Endothelial cell of umbilical vein (primary cell): ENCODE measurements at regions not wholly inside any gene's neighbourhood (a gene's known extent, or its start where the extent isn't known, plus 50 kb on each side); places are given as distances from the start of the nearest gene placed in this dataset.

ENCODE experiments used
- BruUV-seq: library from RNA; stranded (reverse); fragments of 400-500 nt; replicated peaks from 2 replicates; lab custom pipeline; 2021; lab: Mats Ljungman, UMichigan
- CTCF ChIA-PET: fragments of 300-600, 350-600 bp; sonication (Branson Sonifier 250); formaldehyde crosslinking; loops from one replicate; lab custom pipeline; 2021; ENCODE audit warnings: antibody characterized with exemption, inconsistent platforms; lab: Charles Lee
- POLR2A ChIA-PET: fragments of 300-600, 350-600 bp; sonication (Branson Sonifier 250); formaldehyde crosslinking; loops from one replicate; lab custom pipeline; 2021; ENCODE audit warnings: antibody characterized with exemption, inconsistent platforms; lab: Charles Lee
- DNase-seq: peaks from one replicate; pipeline ENCODE4 v3.0.0-alpha.2; 2011; ENCODE audit warnings: low read depth, low spot score
- FAIRE-seq: peaks from 2 replicates; lab custom pipeline; 2011; peaks lifted over from hg19 to GRCh38; lab: Jason Lieb, UNC
- H2AFZ ChIP-seq: 2 replicates; pipeline ENCODE4 v1.6.0; 2012; ENCODE audit warnings: low read depth, low read length, control low read depth, inconsistent platforms
- H3K27ac ChIP-seq: 2 replicates; pipeline ENCODE4 v1.5.1; 2011; ENCODE audit warnings: low read depth, mild to moderate bottlenecking, control low read depth, low read length, moderate library complexity; ENCODE audit not compliant: insufficient read depth
- H3K27me3 ChIP-seq, 2 experiments: 2 replicates each; pipeline versions ENCODE4 v1.6.0 to v1.6.1; 2011; ENCODE audit warnings: low read length in 2 of 2, mixed read lengths in 1 of 2; ENCODE audit not compliant: control insufficient read depth in 2 of 2, insufficient read depth in 2 of 2
- H3K36me3 ChIP-seq, 2 experiments: 2 replicates in 1 of 2; 3 replicates in 1 of 2; pipeline ENCODE4 v1.5.1; 2011; ENCODE audit warnings: low read length in 2 of 2, mild to moderate bottlenecking in 1 of 2, moderate library complexity in 1 of 2; ENCODE audit not compliant: control insufficient read depth in 2 of 2, insufficient read depth in 2 of 2; ENCODE audit errors: extremely low read depth in 1 of 2
- H3K4me1 ChIP-seq: 3 replicates; pipeline ENCODE4 v1.5.1; 2011; ENCODE audit warnings: mild to moderate bottlenecking, low read length; ENCODE audit not compliant: control insufficient read depth, insufficient read depth; ENCODE audit errors: extremely low read depth
- H3K4me2 ChIP-seq: 2 replicates; pipeline ENCODE4 v1.6.1; 2011; ENCODE audit warnings: low read length, control low read depth, mixed read lengths; ENCODE audit not compliant: insufficient read depth
- H3K4me3 ChIP-seq, 3 experiments: fragments of 200-600 bp in 1 of 3; sonication (generic), shearing (Covaris generic) in 1 of 3; replicated peaks in 1 of 3; 2 replicates each; pipeline ENCODE4 v1.5.1; 2011 to 2016; ENCODE audit warnings: control low read depth in 3 of 3, low read length in 3 of 3, mild to moderate bottlenecking in 2 of 3, inconsistent platforms in 1 of 3, low read depth in 1 of 3, moderate library complexity in 1 of 3; ENCODE audit not compliant: insufficient read depth in 1 of 3
- H3K79me2 ChIP-seq: 2 replicates; pipeline ENCODE4 v1.6.0; 2012; ENCODE audit warnings: low read length, inconsistent platforms; ENCODE audit not compliant: control insufficient read depth, insufficient read depth
- H3K9ac ChIP-seq: replicated peaks from 2 replicates; pipeline ENCODE3; 2011; ENCODE audit warnings: low read length, control low read depth; ENCODE audit not compliant: insufficient read depth; ENCODE audit errors: extremely low read depth
- H3K9me1 ChIP-seq: replicated peaks from 3 replicates; pipeline ENCODE4 v1.6.0; 2011; ENCODE audit warnings: mild to moderate bottlenecking, low read length; ENCODE audit not compliant: control insufficient read depth, insufficient read depth; ENCODE audit errors: extremely low read depth
- H3K9me3 ChIP-seq: replicated peaks from 2 replicates; pipeline ENCODE4 v1.5.1; 2012; ENCODE audit warnings: low read length, inconsistent platforms; ENCODE audit not compliant: control insufficient read depth, insufficient read depth
- H4K20me1 ChIP-seq: replicated peaks from 2 replicates; pipeline ENCODE3; 2011; ENCODE audit warnings: mild to moderate bottlenecking, low read length; ENCODE audit not compliant: control insufficient read depth, insufficient read depth; ENCODE audit errors: extremely low read depth
- CTCF ChIP-seq, 2 donors: IDR thresholded peaks; 1 replicate in 1 of 2; 2 replicates in 1 of 2; pipeline ENCODE4 v1.5.1; 2011; ENCODE audit warnings: low read length in 2 of 2, mild to moderate bottlenecking in 2 of 2, moderate library complexity in 2 of 2, control low read depth in 1 of 2, inconsistent platforms in 1 of 2, low read depth in 1 of 2; ENCODE audit not compliant: insufficient read depth in 1 of 2; ENCODE audit errors: extremely low read depth in 1 of 2
- EZH2 ChIP-seq: IDR thresholded peaks from 2 replicates; pipeline ENCODE4 v1.6.1; 2012; ENCODE audit warnings: borderline replicate concordance, low read depth, mild to moderate bottlenecking, moderate library complexity, low read length, inconsistent platforms; ENCODE audit not compliant: severe bottlenecking
- FOS ChIP-seq: IDR thresholded peaks from 2 replicates; pipeline ENCODE4 v1.6.1; 2011; ENCODE audit warnings: mild to moderate bottlenecking, low read length, moderate library complexity, borderline replicate concordance; ENCODE audit not compliant: insufficient read depth
- GATA2 ChIP-seq: IDR thresholded peaks from 2 replicates; pipeline ENCODE4 v1.7.0; 2011; ENCODE audit warnings: low read depth, mild to moderate bottlenecking, moderate library complexity, mixed read lengths, low read length; ENCODE audit not compliant: insufficient read length, insufficient read depth
- JUN ChIP-seq: IDR thresholded peaks from 2 replicates; pipeline ENCODE4 v1.6.1; 2011; ENCODE audit warnings: borderline replicate concordance, low read depth; ENCODE audit not compliant: insufficient read length, insufficient read depth
- MAX ChIP-seq: IDR thresholded peaks from 2 replicates; pipeline ENCODE4 v1.6.1; 2011; ENCODE audit not compliant: insufficient read depth, insufficient read length
- MYC ChIP-seq: IDR thresholded peaks from one replicate; pipeline ENCODE4 v1.6.1; 2011; ENCODE audit warnings: mild to moderate bottlenecking, low read depth, low read length
- POLR2A ChIP-seq: IDR thresholded peaks from 2 replicates; pipeline ENCODE4 v1.6.1; 2012; ENCODE audit warnings: low read depth, mild to moderate bottlenecking, control low read depth, low read length
- POLR2AphosphoS5 ChIP-seq: IDR thresholded peaks from 2 replicates; pipeline ENCODE4 v1.6.1; 2012; ENCODE audit warnings: low read depth, mild to moderate bottlenecking, control low read depth, low read length, moderate library complexity; ENCODE audit not compliant: insufficient read depth
- dilution Hi-C: fragments of 300-500 bp; cut with MboI; formaldehyde crosslinking; loops from one replicate; pipeline ENCODE4 v1.15.0; 2019; ENCODE audit warnings: low sequenced_read_pairs; ENCODE audit not compliant: extremely low pct_ligation_motif_present
- intact Hi-C: fragments of 100-400 bp; cut with micrococcal nuclease; formaldehyde crosslinking; loops from one replicate; pipeline ENCODE4 v1.10.0; 2022

- CTCF ChIA-PET = no interaction called here
- no peaks in the 10 kb centered on the region for H3K9me3 ChIP-seq
- no peaks in the 10 kb centered on the region for H3K27me3 ChIP-seq
- no peak for TF ChIP-seq MYC
- no peak for TF ChIP-seq JUN
- no peak for TF ChIP-seq POLR2A
- no peak for TF ChIP-seq GATA2
- TF ChIP-seq CTCF (IDR thresholded peaks at IDR 0.05; ENCODE audit: extremely low read depth in 1 of 2, insufficient read depth in 1 of 2, low read depth in 1 of 2, low read length in 2 of 2) = no peak
- no peak for TF ChIP-seq MAX
- TF ChIP-seq POLR2AphosphoS5 = no peak
- no peak for TF ChIP-seq FOS
- TF ChIP-seq EZH2 = no peak
- H3K27ac ChIP-seq = no peak overlapping the region
- no peaks in the 10 kb centered on the region for H4K20me1 ChIP-seq
- dilution Hi-C loops (no loop called here), intact Hi-C loops (no loop called here)
- DNase-seq = no peak
- no peaks in the 10 kb centered on the region for H3K36me3 ChIP-seq
- FAIRE-seq = no peak
- no peaks in the 10 kb centered on the region for H3K9me1 ChIP-seq
- H2AFZ ChIP-seq = no peak overlapping the region
- no TSS peak for BruUV-seq
- no peaks in the 10 kb centered on the region for H3K79me2 ChIP-seq
- H3K4me1 ChIP-seq = no peaks in the 10 kb centered on the region
- H3K4me2 ChIP-seq = no peak overlapping the region
- no peak overlapping the region for H3K4me3 ChIP-seq
- H3K9ac ChIP-seq = no peak overlapping the region
- POLR2A ChIA-PET = no interaction called here
These were observed 332.4 kb upstream of the LRIG3 start for GRCh38 chr12:59252731-59253130.
